CD4-positive, alpha-beta T cell (primary cell): ENCODE measurements at regions not wholly inside any gene's neighbourhood (a gene's known extent, or its start where the extent isn't known, plus 50 kb on each side); places are given as distances from the start of the nearest gene placed in this dataset.

Source experiments
- ATAC-seq: fragments of 200-7000 bp; cut with Tn5 transposase; one replicate; pipeline ENCODE4 v1.10.0; 2022; ENCODE audit warnings: mild to moderate bottlenecking; ENCODE audit not compliant: poor library complexity
- CTCF ChIA-PET: fragments of 350-600 bp; sonication (Branson Sonifier 250); formaldehyde crosslinking; loops from one replicate; lab custom pipeline; 2021; ENCODE audit warnings: antibody characterized with exemption, inconsistent platforms; lab: Charles Lee
- POLR2A ChIA-PET: fragments of 350-600 bp; sonication (Branson Sonifier 250); formaldehyde crosslinking; loops from one replicate; lab custom pipeline; 2021; ENCODE audit warnings: antibody characterized with exemption, inconsistent platforms; lab: Charles Lee
- DNase-seq, 14 experiments: peaks; one replicate each; pipeline ENCODE4 v3.0.0-alpha.2; 2013 to 2020; ENCODE audit warnings: mixed read lengths in 2 of 14
- H3K27ac ChIP-seq, 2 donors: one replicate each; pipeline versions ENCODE4 v1.5.1 to v1.7.0; 2013; ENCODE audit warnings: low read length in 2 of 2, low read depth in 1 of 2, mild to moderate bottlenecking in 1 of 2
- H3K27me3 ChIP-seq, 2 experiments: 1 replicate in 1 of 2; 2 replicates in 1 of 2; pipeline versions ENCODE4 v1.6.1 to v1.7.0; 2013; ENCODE audit warnings: low read length in 2 of 2, control low read depth in 1 of 2, mild to moderate bottlenecking in 1 of 2, moderate library complexity in 1 of 2; ENCODE audit not compliant: insufficient read depth in 2 of 2, control insufficient read depth in 1 of 2
- H3K36me3 ChIP-seq: one replicate; pipeline ENCODE4 v1.6.1; 2013; ENCODE audit warnings: low read length, control low read depth; ENCODE audit not compliant: insufficient read depth
- H3K4me1 ChIP-seq: one replicate; pipeline ENCODE4 v1.6.1; 2013; ENCODE audit warnings: low read length, control low read depth; ENCODE audit not compliant: insufficient read depth
- H3K4me3 ChIP-seq: one replicate; pipeline ENCODE4 v1.5.1; 2013; ENCODE audit warnings: mild to moderate bottlenecking, low read length, moderate library complexity
- H3K9me3 ChIP-seq, 2 experiments: 1 replicate in 1 of 2; 2 replicates in 1 of 2; pipeline versions ENCODE4 v1.6.1 to v1.7.0; 2013; ENCODE audit warnings: low read length in 2 of 2, mild to moderate bottlenecking in 2 of 2, control low read depth in 1 of 2, moderate library complexity in 1 of 2; ENCODE audit not compliant: control insufficient read depth in 1 of 2, insufficient read depth in 1 of 2
- H3K27ac Mint-ChIP-seq: one replicate; pipeline ENCODE4 v1.8.0; 2020; ENCODE audit warnings: mixed read lengths
- H3K27me3 Mint-ChIP-seq: one replicate; pipeline ENCODE4 v1.8.0; 2021; ENCODE audit warnings: mixed read lengths
- H3K36me3 Mint-ChIP-seq: one replicate; pipeline ENCODE4 v1.8.0; 2021; ENCODE audit warnings: low read depth, mixed read lengths
- H3K4me1 Mint-ChIP-seq: one replicate; pipeline ENCODE4 v1.8.0; 2021; ENCODE audit warnings: low read depth, mixed read lengths
- H3K4me3 Mint-ChIP-seq: one replicate; pipeline ENCODE4 v1.8.0; 2020; ENCODE audit warnings: mild to moderate bottlenecking, mixed read lengths
- H3K9me3 Mint-ChIP-seq: one replicate; pipeline ENCODE4 v1.8.0; 2020; ENCODE audit warnings: mixed read lengths
- CTCF ChIP-seq: fragments of 200-600 bp; IDR thresholded peaks from one replicate; pipeline ENCODE4 v1.8.0; 2022; ENCODE audit warnings: antibody characterized with exemption, mild to moderate bottlenecking
- intact Hi-C, 2 experiments: fragments of 100-400 bp; cut with DNase I in 1 of 2; cut with micrococcal nuclease in 1 of 2; formaldehyde crosslinking; loops; one replicate each; pipeline versions ENCODE4 v1.15.1 to v1.9.0; 2023 to 2025; cut with DNase I, micrococcal nuclease

GRCh38 chr2:37869304-37869703 is 55.8 kb upstream of the RMDN2 start:
- CTCF ChIA-PET = interaction anchor here (1.0 kb wide), 1 partner anchor 36 kb away, joined by 4 read pairs; no protein-coding TSS in a partner anchor
- H3K27ac ChIP-seq = no peak overlapping the region
- no peak for ATAC-seq
- H3K36me3 ChIP-seq = no peaks in the 10 kb centered on the region
- POLR2A ChIA-PET = no interaction called here
- no peaks in the 10 kb centered on the region for H3K27me3 ChIP-seq
- Mint-ChIP-seq H3K4me3 (no peak overlapping the region), H3K36me3 (no peaks in the 10 kb centered on the region), H3K4me1 (no peaks in the 10 kb centered on the region), H3K27ac (no peak overlapping the region), H3K27me3 (peaks cover 6% of the 10 kb centered on the region), H3K9me3 (no peaks in the 10 kb centered on the region)
- TF ChIP-seq CTCF = no peak
- H3K4me3 ChIP-seq = no peak overlapping the region
- intact Hi-C loops = no loop called here
- H3K4me1 ChIP-seq = no peaks in the 10 kb centered on the region
- no peak for DNase-seq
- no peaks in the 10 kb centered on the region for H3K9me3 ChIP-seq

- H3K9me3 ChIP-seq = no peaks in the 10 kb centered on the region
- no peak overlapping the region for H3K27ac ChIP-seq
- no peaks in the 10 kb centered on the region for H3K27me3 ChIP-seq
- intact Hi-C loops = no loop called here
- no peak overlapping the region for H3K4me3 ChIP-seq
- H3K27me3 Mint-ChIP-seq = peaks cover 6% of the 10 kb centered on the region
- ChIA-PET POLR2A (no interaction called here), CTCF (interaction anchor here (1.0 to 1.2 kb wide), 2 partner anchors 37 to 474 kb away, joined by 3 to 4 read pairs; no protein-coding TSS in a partner anchor)
- H3K27ac Mint-ChIP-seq = no peak overlapping the region
- no peaks in the 10 kb centered on the region for H3K4me1 ChIP-seq
- no peaks in the 10 kb centered on the region for H3K36me3 Mint-ChIP-seq
- H3K4me1 Mint-ChIP-seq = no peaks in the 10 kb centered on the region
- DNase-seq (no peak), ATAC-seq (no peak)
- H3K4me3 Mint-ChIP-seq = no peak overlapping the region
- no peaks in the 10 kb centered on the region for H3K36me3 ChIP-seq
- no peaks in the 10 kb centered on the region for H3K9me3 Mint-ChIP-seq
- no peak for TF ChIP-seq CTCF
Observed at GRCh38 chr2:37869771-37870170, 55.3 kb upstream of the RMDN2 start.

GRCh38 chr2:37870829-37871228 is 54.3 kb upstream of the RMDN2 start:
- Histone ChIP-seq H3K27ac (no peak overlapping the region), H3K4me1 (no peaks in the 10 kb centered on the region), H3K4me3 (no peak overlapping the region), H3K36me3 (no peaks in the 10 kb centered on the region), H3K27me3 (no peaks in the 10 kb centered on the region), H3K9me3 (no peaks in the 10 kb centered on the region)
- TF ChIP-seq CTCF = no peak
- H3K36me3 Mint-ChIP-seq = no peaks in the 10 kb centered on the region
- no peaks in the 10 kb centered on the region for H3K4me1 Mint-ChIP-seq
- ChIA-PET CTCF (interaction anchor here (1.2 kb wide), 1 partner anchor 475 kb away, joined by 3 read pairs; no protein-coding TSS in a partner anchor), POLR2A (no interaction called here)
- H3K4me3 Mint-ChIP-seq = no peak overlapping the region
- ATAC-seq (no peak), DNase-seq (no peak)
- intact Hi-C loops = no loop called here
- no peak overlapping the region for H3K27ac Mint-ChIP-seq
- H3K27me3 Mint-ChIP-seq = peaks cover 6% of the 10 kb centered on the region
- H3K9me3 Mint-ChIP-seq = no peaks in the 10 kb centered on the region
